ENCODE measurements at regions not wholly inside any gene's neighbourhood (a gene's known extent, or its start where the extent isn't known, plus 50 kb on each side); places are given as distances from the start of the nearest gene placed in this dataset.

DNA sequence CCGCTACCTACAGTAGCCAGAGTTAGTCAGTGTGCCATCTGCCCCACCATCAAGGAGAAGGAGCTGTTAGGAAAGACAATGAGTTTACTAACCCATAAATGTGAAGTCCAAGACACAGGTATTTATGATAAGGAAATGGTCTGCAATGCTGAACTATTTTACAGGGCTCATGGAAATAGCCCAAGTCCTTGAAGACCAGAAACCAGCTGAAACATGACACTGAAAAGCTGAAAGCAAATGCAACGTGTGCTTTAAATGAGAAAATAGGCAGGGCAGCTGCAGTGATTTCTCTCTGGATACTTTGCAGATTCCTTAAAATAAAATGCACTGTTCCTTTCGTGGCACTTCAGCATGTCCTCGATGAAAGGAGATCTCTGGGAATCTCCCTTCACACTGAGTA is 256.4 kb upstream of the TCF4 start:
- intact Hi-C loops (cut with DNase I), result no loop called here
- ATAC-seq (no peak), DNase-seq (ENCODE audit: missing footprints) (no peak)

DNA sequence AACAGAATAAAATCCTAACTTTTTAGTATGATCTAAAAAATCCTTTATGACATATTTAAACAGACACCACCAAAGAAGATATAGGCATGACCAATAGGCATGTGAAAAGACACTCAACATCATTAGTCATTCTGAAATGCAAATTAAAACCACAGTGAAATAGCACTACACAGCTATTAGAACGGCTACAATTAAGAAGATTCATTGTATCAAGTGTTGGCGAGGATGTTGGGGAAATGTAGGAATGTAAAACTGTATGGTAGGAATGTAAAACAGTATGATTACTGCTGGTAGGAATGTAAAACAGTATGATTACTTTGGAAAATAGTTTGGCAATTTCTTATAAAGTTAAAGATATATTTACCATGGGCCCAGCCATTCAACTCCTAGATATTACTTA is 253.3 kb upstream of the TCF4 start:
- ATAC-seq (no peak), DNase-seq (ENCODE audit: missing footprints) (no peak)
- intact Hi-C loops (cut with DNase I), result no loop called here

DNA sequence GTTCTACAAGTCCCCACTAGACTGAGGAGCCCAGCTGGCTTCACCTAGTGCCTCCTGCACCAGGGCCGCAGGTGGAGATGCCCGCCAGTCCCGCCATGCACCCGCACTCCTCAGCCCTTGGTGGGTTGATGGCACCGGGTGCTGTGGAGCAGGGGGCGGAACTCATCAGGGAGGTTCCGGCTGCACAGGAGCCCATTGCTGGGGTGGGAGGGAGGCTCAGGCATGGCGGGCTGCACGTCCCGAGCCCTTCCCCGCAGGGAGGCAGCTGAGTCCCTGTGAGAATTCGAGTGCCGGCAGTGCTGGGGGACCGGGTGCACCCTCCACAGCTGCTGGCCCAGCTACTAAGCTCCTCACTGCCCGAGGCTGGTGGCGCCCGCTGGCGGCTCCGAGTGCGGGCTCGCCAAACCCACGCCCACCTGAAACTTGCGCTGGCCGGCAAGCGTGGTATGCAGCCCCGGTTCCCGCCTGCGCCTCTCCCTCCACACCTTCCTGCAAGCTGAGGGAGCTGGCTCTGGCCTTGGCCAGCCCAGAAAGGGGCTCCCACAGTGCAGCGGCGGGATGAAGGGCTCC is 252.7 kb upstream of the TCF4 start:
- intact Hi-C loops (cut with DNase I), result no loop called here
- peak; percentile 57 for DNase-seq (ENCODE audit: missing footprints)
- no peak for ATAC-seq

DNA sequence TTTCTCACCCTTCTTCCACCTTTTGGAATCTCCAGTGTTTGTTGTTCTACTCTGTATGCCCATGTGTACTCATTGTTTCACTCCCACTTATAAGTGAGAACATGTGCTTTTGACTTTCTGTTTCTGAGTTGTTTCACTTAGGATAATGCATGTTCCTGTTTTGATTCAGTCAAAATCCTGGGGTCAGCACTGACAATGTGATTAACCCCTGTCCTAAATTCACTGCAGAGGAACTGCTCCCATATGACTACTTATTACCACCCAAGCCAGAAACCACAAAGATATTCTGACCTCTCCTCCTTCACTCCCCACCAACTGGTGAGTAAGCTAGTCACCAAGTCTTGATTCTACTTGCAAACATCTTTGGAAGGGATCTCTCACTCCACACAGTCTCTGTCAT is 251.4 kb upstream of the TCF4 start:
- intact Hi-C loops (cut with DNase I), result no loop called here
- ATAC-seq (no peak), DNase-seq (ENCODE audit: missing footprints) (no peak)

DNA sequence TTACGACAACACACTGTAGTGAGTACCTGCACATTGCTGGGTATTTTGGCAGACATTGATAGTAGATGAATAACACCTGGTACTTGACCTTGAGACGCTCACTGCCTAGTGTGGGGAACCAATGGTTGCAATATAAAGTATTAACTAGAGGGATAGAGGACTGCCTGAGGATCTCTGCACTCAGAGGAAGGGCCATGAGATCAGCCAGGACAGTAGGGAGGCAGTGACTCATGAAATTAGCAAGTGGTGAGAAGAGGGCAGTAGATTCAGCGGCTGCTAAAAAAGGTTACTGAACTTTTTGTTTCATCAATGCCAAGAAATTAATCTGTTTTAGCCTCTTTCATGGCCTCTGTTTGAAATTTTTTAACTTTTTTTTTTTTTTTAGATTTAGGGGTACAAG is 250.8 kb upstream of the TCF4 start:
- intact Hi-C loops (cut with DNase I), result no loop called here
- ATAC-seq, result no peak
- DNase-seq (ENCODE audit: missing footprints), result no peak

DNA sequence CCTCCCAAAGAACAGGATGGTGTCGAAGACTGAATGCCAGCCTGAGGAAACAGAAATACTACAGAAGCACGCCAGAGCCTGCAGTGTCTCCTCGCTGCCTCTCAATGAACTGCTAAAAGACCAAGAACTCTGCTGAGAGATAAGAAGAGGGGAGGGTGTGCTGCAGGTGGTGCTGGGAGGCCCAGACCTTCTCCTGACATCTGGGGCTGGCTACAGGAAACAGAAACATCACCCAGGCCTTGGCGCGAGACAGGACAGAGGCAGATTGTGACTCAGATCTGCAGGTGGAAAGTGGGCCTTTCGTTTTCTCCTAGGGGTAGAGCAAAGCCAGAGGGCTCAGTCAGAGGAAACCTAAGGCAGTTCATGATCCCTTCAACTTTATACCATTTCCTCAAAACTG is 250.3 kb upstream of the TCF4 start:
- ATAC-seq (no peak), DNase-seq (ENCODE audit: missing footprints) (no peak)
- intact Hi-C loops (cut with DNase I), result no loop called here

DNA sequence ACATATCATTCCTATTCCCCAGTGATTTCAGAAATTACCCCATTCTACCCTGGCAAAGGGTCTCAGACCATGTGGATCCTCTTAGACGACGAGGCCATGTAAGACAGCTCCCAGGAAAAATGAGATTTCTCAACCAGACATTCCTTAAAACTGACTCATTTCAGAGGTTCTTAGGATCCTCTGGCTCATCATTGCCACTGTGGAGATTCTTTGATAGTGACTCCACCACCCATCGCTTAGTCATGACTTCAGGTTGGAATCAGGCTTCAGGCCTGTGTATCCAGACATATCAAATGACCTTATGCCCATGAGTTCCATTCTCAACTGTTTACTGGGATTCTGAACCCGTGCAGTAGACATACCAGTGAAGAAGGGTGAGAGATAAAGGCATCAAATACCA is 245.6 kb upstream of the TCF4 start:
- no peak for DNase-seq (ENCODE audit: missing footprints)
- no peak for ATAC-seq
- intact Hi-C loops (cut with DNase I), result no loop called here

DNA sequence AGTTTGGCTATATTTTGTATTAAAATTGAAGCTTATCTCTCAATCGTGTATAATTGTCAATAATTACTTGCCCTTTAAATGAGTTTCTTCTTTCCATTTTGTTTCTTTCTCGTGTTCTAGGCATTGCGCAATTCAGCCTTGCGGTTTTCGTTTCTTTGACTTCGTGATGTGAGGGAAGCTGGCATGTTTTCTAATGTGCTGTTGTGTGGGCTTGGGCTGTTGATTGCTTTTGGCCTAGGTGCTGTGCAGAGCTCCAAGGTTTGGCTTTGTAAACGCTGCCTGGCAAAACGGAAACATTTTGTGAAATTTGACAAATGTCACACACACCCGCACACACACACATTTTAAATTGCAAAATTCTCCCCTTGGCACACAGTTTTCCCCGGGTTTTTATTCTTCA is 242.6 kb upstream of the TCF4 start:
- DNase-seq (ENCODE audit: missing footprints) (no peak), ATAC-seq (no peak)
- intact Hi-C loops (cut with DNase I), result no loop called here

DNA sequence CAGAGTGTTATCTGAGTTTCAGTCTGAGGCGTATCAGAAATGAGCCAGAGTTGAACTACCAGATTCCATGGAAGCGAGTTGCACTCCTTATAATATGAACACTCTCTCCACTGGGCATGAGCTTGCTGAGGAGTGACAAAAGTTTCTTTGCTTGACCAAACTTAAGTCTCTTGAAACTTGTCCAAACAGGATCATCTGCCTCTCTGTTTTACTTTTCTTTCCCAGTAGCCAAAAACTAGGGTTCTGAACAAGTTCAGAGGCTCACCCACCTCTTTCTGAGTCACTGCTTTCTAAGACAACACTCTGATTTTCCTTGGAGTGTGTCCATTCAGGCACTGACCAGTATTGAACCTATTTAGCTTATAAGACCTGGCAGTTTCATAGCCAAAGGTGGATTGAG is 233.2 kb upstream of the TCF4 start:
- ATAC-seq, result no peak
- intact Hi-C loops (cut with DNase I), result no loop called here

DNA sequence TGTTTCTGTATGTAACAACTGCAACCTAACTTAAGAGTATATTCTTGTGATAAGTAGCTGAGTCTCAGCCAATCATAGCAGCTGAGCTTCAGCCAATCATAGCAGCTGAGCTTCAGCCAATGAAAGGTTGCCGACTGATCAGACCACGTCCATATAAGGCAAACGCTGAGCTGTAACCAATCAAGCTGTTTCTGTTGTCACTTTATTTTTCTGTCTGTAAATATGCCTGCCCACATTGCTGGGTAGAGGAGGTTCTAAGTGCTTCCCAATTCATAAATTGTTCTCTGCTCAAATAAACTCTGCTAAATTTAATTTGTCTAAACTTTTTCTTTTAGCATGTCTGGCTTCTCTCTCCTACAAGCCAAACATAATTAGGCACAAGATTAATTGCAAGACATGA is 231.5 kb upstream of the TCF4 start:
- DNase-seq (ENCODE audit: missing footprints) (no peak), ATAC-seq (no peak)
- intact Hi-C loops (cut with DNase I), result no loop called here

More for the DNA sequence above, 233.2 kb upstream of the TCF4 start:
- no peak for DNase-seq (ENCODE audit: missing footprints)

DNA sequence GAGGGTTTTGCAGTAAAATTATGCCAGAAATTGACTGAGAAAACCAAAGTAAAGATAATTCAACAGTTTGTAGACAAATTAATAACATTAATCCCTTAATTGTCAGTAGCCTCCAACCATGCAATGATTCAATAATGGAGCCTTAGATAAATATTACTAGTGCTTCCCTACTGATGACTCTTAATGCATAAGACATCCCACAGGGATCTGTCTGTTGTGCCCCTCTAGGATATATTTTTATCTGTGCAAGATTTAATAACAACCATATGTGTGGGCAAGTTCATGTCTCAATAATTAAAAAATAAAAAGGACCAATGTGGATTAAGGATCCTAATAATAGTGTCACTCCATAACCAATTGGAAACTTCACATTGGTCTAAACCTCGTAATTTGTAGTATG is 230.3 kb upstream of the TCF4 start:
- DNase-seq (ENCODE audit: missing footprints) (no peak), ATAC-seq (no peak)
- intact Hi-C loops (cut with DNase I), result no loop called here

DNA sequence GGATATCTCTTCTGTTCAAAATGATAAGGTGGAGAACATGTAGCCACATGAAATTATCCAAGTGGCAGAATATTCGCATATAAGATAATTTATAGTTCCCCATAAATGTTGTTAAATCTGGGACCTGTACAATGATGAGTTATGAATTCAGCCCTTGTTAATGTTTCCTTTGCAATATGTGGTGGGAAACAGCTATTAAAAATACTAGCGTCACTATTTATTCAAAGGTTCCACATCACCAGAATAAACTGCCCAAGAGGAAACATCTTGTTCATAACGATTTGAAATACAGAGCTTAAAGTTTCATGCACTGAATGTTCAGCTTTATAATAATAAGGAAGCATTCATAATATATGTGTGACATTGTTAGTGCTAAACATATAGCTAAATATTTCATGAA is 223.9 kb upstream of the TCF4 start:
- DNase-seq (ENCODE audit: missing footprints), result no peak
- no peak for ATAC-seq
- intact Hi-C loops (cut with DNase I), result no loop called here

DNA sequence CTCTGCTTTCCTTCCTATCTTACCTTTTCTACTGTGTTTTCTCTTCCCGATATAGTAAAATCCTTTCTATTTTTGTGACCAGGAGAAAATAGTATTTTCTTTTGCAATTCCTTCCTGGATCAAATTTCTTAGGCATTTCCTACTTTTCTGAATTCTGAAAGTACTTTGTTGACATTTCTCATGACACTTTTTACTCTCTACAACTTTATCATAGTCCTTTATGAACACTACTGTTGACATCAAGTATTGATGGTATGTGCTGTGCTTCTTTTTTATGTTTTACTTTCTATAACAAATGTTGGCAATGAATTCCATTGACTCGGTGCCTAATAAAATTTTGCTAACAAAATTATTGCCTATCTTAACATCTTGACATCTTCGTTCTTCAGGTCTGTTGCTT is 217.7 kb upstream of the TCF4 start:
- ATAC-seq, result no peak
- intact Hi-C loops (cut with DNase I), result no loop called here
- no peak for DNase-seq (ENCODE audit: missing footprints)

DNA sequence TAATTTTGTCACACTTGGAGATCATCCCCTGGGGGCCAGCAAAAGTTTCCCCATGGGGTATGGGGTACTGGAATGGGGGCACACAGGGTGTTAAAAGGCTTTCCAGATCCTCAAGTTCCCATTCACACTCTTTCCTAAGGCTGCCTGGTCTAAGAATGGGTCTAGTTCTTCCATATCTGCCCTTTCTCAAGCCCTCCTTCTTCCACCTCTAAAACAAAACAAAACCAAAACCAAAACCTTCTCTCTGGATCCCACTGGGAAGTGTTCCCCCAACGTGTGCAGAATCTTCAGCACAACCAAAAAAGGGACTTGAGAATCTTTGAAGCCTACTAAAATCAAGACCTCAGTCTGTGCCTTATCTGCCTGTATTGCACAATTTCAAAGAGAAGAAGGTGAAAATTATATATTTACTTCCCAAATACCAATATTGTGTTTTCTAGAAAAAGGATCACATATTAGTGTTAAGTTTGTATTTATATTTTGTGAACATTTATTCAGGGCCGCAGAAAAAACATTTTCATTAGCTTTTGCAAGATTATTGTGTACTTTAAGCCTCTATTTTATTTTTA is 207.2 kb upstream of the TCF4 start:
- intact Hi-C loops (cut with DNase I), result loop anchor here (10.0 kb wide), 1 partner anchor 200 kb away; no protein-coding TSS in a partner anchor
- ATAC-seq (peak; percentile 20), DNase-seq (ENCODE audit: missing footprints) (no peak)

DNA sequence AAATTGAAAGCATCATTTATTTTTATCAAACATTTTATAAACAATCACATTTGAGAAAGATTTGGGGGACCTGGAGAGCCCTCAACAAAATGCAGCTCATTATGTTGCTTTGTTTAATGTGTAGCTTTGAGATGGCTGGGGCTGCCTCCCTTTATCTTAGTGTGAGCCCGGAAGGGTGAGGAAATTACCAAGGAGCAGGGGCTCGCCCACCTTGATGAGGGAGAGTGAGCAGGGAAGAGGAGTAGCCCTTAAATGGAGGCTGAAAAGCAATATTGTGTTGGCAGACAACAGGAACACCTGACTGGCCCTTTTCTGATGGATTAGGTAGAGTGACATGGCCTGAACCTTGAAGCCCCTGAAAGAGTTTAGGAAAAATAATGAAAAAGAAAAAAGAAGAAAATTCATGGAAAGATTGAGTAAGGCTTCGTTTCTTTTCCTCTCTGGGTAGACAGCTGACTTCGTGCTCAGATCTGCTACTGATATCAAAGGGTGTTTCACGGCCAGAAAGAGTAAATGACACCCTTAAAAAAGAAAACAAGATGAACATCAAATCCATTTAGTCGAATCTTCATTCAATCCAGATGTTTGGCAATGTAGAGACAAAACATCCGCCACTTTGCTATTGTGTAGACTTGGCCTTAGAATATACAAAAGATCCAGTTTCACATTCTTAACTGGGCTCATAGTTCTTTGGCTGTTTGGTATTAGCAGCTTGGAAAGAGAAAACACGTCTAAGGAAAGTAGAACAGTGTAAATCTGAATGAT is 206.5 kb upstream of the TCF4 start:
- ATAC-seq (peak; percentile 48), DNase-seq (ENCODE audit: missing footprints) (no peak)
- intact Hi-C loops (cut with DNase I), result loop anchor here (10.0 kb wide), 1 partner anchor 200 kb away; no protein-coding TSS in a partner anchor

DNA sequence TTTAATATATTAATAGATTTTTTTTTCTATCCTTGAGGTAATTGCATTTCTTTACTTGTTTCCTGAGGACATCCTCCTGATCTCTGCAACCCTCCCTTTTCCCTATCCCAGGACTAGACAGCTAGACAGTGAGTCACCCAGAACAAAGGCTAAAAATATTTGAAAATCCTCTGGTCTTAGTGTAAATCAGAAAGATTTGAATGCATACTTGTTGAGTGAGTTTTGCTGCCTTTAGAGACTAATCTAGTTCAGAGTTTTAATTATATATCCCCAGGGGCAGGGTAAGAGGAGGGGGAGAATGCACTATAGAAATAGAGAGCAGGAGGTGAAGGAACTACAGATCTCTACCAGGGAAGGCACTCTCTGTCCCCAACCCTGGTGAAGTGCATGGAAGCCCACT is 202.3 kb upstream of the TCF4 start:
- ATAC-seq, result no peak
- no peak for DNase-seq (ENCODE audit: missing footprints)

DNA sequence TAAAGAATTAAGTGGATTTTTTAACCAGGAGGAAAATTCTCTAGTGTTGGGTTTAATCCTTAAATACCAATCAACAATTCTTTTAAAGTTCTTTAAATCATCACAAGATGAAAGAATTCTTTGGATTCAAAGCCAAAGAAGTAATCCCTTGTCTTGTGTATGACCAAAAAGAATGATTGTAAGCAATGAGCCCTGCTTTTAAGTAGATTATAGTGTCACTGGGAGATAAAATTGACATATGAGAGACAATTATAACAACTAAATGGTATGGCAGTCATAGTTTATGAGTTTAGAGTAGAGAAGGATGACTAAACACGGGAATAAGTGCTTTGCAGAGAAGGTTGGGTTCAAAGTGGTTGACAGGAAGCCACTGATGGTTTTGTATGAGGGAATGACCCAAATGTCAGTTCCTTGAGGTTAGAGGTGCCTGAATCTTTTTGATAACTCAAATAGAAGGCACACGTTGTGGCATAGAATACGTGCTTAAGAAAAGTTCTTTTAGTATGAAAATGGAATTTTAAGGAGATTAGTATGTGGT is 199.6 kb upstream of the TCF4 start:
- ATAC-seq, result no peak
- intact Hi-C loops (cut with DNase I), result loop anchor here (10.0 kb wide), 1 partner anchor 683 kb away; no protein-coding TSS in a partner anchor

More for the DNA sequence above, 202.3 kb upstream of the TCF4 start:
- intact Hi-C loops (cut with DNase I), result loop anchor here (10.0 kb wide), 1 partner anchor 205 kb away; no protein-coding TSS in a partner anchor

DNA sequence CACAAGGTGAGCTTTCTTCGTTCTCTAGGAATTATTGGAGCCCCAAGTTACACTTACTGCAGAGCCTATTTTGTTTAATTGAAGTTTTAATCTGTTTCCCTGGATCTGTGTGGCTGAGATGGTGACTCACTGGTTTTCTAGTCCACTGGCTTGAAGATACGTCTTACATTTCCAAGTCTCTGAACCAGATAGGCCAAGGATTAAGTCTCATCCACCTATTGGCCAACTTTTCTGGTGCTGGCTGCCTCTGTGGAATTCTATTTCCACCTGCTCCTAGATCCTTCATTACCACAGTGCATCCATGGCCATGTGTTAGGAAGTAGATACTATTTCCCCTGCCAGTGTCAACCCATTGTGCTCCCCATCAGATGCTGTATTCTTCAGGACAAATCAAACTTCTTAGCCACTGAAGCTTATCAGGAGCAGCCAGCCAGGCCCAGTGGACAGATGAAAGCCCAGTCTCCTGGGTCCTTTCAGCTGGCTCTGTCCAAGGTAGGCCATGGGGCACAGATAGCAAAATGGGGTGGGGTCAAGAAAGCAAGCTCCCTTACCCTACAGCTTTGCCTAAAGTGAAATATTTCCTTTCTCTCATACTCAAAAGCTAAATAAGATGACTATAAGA is 198.8 kb upstream of the TCF4 start:
- ATAC-seq (no peak), DNase-seq (ENCODE audit: missing footprints) (no peak)
- intact Hi-C loops (cut with DNase I), result loop anchor here (10.0 kb wide), 1 partner anchor 682 kb away; no protein-coding TSS in a partner anchor

More for the DNA sequence above, 199.6 kb upstream of the TCF4 start:
- no peak for DNase-seq (ENCODE audit: missing footprints)

DNA sequence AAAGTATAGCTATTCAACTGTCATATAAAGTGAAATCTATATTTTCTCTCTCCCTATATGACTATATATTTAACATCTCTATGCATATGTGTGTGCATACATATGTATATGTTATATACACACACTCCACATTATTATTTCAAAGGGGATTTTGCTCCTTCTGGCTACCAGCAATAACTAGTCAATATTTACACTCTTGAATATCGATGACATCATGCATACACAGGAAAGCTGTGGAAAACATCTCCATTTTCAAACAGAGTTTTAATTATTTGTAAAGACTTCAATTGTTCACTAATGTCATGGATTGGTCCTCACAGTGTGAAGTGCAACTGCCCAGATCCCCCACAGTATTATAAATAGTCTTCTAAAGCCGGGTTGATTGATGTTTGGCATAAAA is 195.9 kb upstream of the TCF4 start:
- intact Hi-C loops (cut with DNase I), result loop anchor here (5.0 to 10.0 kb wide), 4 partner anchors 78 to 793 kb away; no protein-coding TSS in a partner anchor
- ATAC-seq, result no peak
- DNase-seq (ENCODE audit: missing footprints), result no peak
